Endothelial cell of umbilical vein (primary cell): ENCODE measurements at regions not wholly inside any gene's neighbourhood (a gene's known extent, or its start where the extent isn't known, plus 50 kb on each side); places are given as distances from the start of the nearest gene placed in this dataset.

ENCODE experiments used
- BruUV-seq: library from RNA; stranded (reverse); fragments of 400-500 nt; replicated peaks from 2 replicates; lab custom pipeline; 2021; lab: Mats Ljungman, UMichigan
- CTCF ChIA-PET: fragments of 300-600, 350-600 bp; sonication (Branson Sonifier 250); formaldehyde crosslinking; loops from one replicate; lab custom pipeline; 2021; ENCODE audit warnings: antibody characterized with exemption, inconsistent platforms; lab: Charles Lee
- POLR2A ChIA-PET: fragments of 300-600, 350-600 bp; sonication (Branson Sonifier 250); formaldehyde crosslinking; loops from one replicate; lab custom pipeline; 2021; ENCODE audit warnings: antibody characterized with exemption, inconsistent platforms; lab: Charles Lee
- DNase-seq: peaks from one replicate; pipeline ENCODE4 v3.0.0-alpha.2; 2011; ENCODE audit warnings: low read depth, low spot score
- FAIRE-seq: peaks from 2 replicates; lab custom pipeline; 2011; peaks lifted over from hg19 to GRCh38; lab: Jason Lieb, UNC
- H2AFZ ChIP-seq: 2 replicates; pipeline ENCODE4 v1.6.0; 2012; ENCODE audit warnings: low read depth, low read length, control low read depth, inconsistent platforms
- H3K27ac ChIP-seq: 2 replicates; pipeline ENCODE4 v1.5.1; 2011; ENCODE audit warnings: low read depth, mild to moderate bottlenecking, control low read depth, low read length, moderate library complexity; ENCODE audit not compliant: insufficient read depth
- H3K27me3 ChIP-seq, 2 experiments: 2 replicates each; pipeline versions ENCODE4 v1.6.0 to v1.6.1; 2011; ENCODE audit warnings: low read length in 2 of 2, mixed read lengths in 1 of 2; ENCODE audit not compliant: control insufficient read depth in 2 of 2, insufficient read depth in 2 of 2
- H3K36me3 ChIP-seq, 2 experiments: 2 replicates in 1 of 2; 3 replicates in 1 of 2; pipeline ENCODE4 v1.5.1; 2011; ENCODE audit warnings: low read length in 2 of 2, mild to moderate bottlenecking in 1 of 2, moderate library complexity in 1 of 2; ENCODE audit not compliant: control insufficient read depth in 2 of 2, insufficient read depth in 2 of 2; ENCODE audit errors: extremely low read depth in 1 of 2
- H3K4me1 ChIP-seq: 3 replicates; pipeline ENCODE4 v1.5.1; 2011; ENCODE audit warnings: mild to moderate bottlenecking, low read length; ENCODE audit not compliant: control insufficient read depth, insufficient read depth; ENCODE audit errors: extremely low read depth
- H3K4me2 ChIP-seq: 2 replicates; pipeline ENCODE4 v1.6.1; 2011; ENCODE audit warnings: low read length, control low read depth, mixed read lengths; ENCODE audit not compliant: insufficient read depth
- H3K4me3 ChIP-seq, 3 experiments: fragments of 200-600 bp in 1 of 3; sonication (generic), shearing (Covaris generic) in 1 of 3; replicated peaks in 1 of 3; 2 replicates each; pipeline ENCODE4 v1.5.1; 2011 to 2016; ENCODE audit warnings: control low read depth in 3 of 3, low read length in 3 of 3, mild to moderate bottlenecking in 2 of 3, inconsistent platforms in 1 of 3, low read depth in 1 of 3, moderate library complexity in 1 of 3; ENCODE audit not compliant: insufficient read depth in 1 of 3
- H3K79me2 ChIP-seq: 2 replicates; pipeline ENCODE4 v1.6.0; 2012; ENCODE audit warnings: low read length, inconsistent platforms; ENCODE audit not compliant: control insufficient read depth, insufficient read depth
- H3K9ac ChIP-seq: replicated peaks from 2 replicates; pipeline ENCODE3; 2011; ENCODE audit warnings: low read length, control low read depth; ENCODE audit not compliant: insufficient read depth; ENCODE audit errors: extremely low read depth
- H3K9me1 ChIP-seq: replicated peaks from 3 replicates; pipeline ENCODE4 v1.6.0; 2011; ENCODE audit warnings: mild to moderate bottlenecking, low read length; ENCODE audit not compliant: control insufficient read depth, insufficient read depth; ENCODE audit errors: extremely low read depth
- H3K9me3 ChIP-seq: replicated peaks from 2 replicates; pipeline ENCODE4 v1.5.1; 2012; ENCODE audit warnings: low read length, inconsistent platforms; ENCODE audit not compliant: control insufficient read depth, insufficient read depth
- H4K20me1 ChIP-seq: replicated peaks from 2 replicates; pipeline ENCODE3; 2011; ENCODE audit warnings: mild to moderate bottlenecking, low read length; ENCODE audit not compliant: control insufficient read depth, insufficient read depth; ENCODE audit errors: extremely low read depth
- CTCF ChIP-seq, 2 donors: IDR thresholded peaks; 1 replicate in 1 of 2; 2 replicates in 1 of 2; pipeline ENCODE4 v1.5.1; 2011; ENCODE audit warnings: low read length in 2 of 2, mild to moderate bottlenecking in 2 of 2, moderate library complexity in 2 of 2, control low read depth in 1 of 2, inconsistent platforms in 1 of 2, low read depth in 1 of 2; ENCODE audit not compliant: insufficient read depth in 1 of 2; ENCODE audit errors: extremely low read depth in 1 of 2
- EZH2 ChIP-seq: IDR thresholded peaks from 2 replicates; pipeline ENCODE4 v1.6.1; 2012; ENCODE audit warnings: borderline replicate concordance, low read depth, mild to moderate bottlenecking, moderate library complexity, low read length, inconsistent platforms; ENCODE audit not compliant: severe bottlenecking
- FOS ChIP-seq: IDR thresholded peaks from 2 replicates; pipeline ENCODE4 v1.6.1; 2011; ENCODE audit warnings: mild to moderate bottlenecking, low read length, moderate library complexity, borderline replicate concordance; ENCODE audit not compliant: insufficient read depth
- GATA2 ChIP-seq: IDR thresholded peaks from 2 replicates; pipeline ENCODE4 v1.7.0; 2011; ENCODE audit warnings: low read depth, mild to moderate bottlenecking, moderate library complexity, mixed read lengths, low read length; ENCODE audit not compliant: insufficient read length, insufficient read depth
- JUN ChIP-seq: IDR thresholded peaks from 2 replicates; pipeline ENCODE4 v1.6.1; 2011; ENCODE audit warnings: borderline replicate concordance, low read depth; ENCODE audit not compliant: insufficient read length, insufficient read depth
- MAX ChIP-seq: IDR thresholded peaks from 2 replicates; pipeline ENCODE4 v1.6.1; 2011; ENCODE audit not compliant: insufficient read depth, insufficient read length
- MYC ChIP-seq: IDR thresholded peaks from one replicate; pipeline ENCODE4 v1.6.1; 2011; ENCODE audit warnings: mild to moderate bottlenecking, low read depth, low read length
- POLR2A ChIP-seq: IDR thresholded peaks from 2 replicates; pipeline ENCODE4 v1.6.1; 2012; ENCODE audit warnings: low read depth, mild to moderate bottlenecking, control low read depth, low read length
- POLR2AphosphoS5 ChIP-seq: IDR thresholded peaks from 2 replicates; pipeline ENCODE4 v1.6.1; 2012; ENCODE audit warnings: low read depth, mild to moderate bottlenecking, control low read depth, low read length, moderate library complexity; ENCODE audit not compliant: insufficient read depth
- dilution Hi-C: fragments of 300-500 bp; cut with MboI; formaldehyde crosslinking; loops from one replicate; pipeline ENCODE4 v1.15.0; 2019; ENCODE audit warnings: low sequenced_read_pairs; ENCODE audit not compliant: extremely low pct_ligation_motif_present
- intact Hi-C: fragments of 100-400 bp; cut with micrococcal nuclease; formaldehyde crosslinking; loops from one replicate; pipeline ENCODE4 v1.10.0; 2022

GRCh38 chr15:100818927-100819326 lies 60.7 kb upstream of the ALDH1A3 start:
- H3K9me1 ChIP-seq = no peaks in the 10 kb centered on the region
- dilution Hi-C loops = no loop called here
- ChIA-PET CTCF (no interaction called here), POLR2A (no interaction called here)
- no peaks in the 10 kb centered on the region for H3K9me3 ChIP-seq
- no peak for TF ChIP-seq FOS
- no peak for TF ChIP-seq MAX
- no peak for TF ChIP-seq POLR2AphosphoS5
- intact Hi-C loops = no loop called here
- no peaks in the 10 kb centered on the region for H3K4me1 ChIP-seq
- FAIRE-seq = no peak
- no TSS peak for BruUV-seq
- H3K79me2 ChIP-seq = no peaks in the 10 kb centered on the region
- no peak overlapping the region for H3K9ac ChIP-seq
- peaks cover 0 to 2% of the 10 kb centered on the region in 2 experiments for H3K27me3 ChIP-seq
- no peak overlapping the region for H3K27ac ChIP-seq
- no peak overlapping the region for H3K4me2 ChIP-seq
- no peak overlapping the region for H3K4me3 ChIP-seq
- H3K36me3 ChIP-seq = no peaks in the 10 kb centered on the region
- no peak overlapping the region for H2AFZ ChIP-seq
- no peaks in the 10 kb centered on the region for H4K20me1 ChIP-seq
- no peak for DNase-seq

- POLR2A ChIA-PET = no interaction called here
- Histone ChIP-seq H3K9me3 (no peaks in the 10 kb centered on the region), H3K4me2 (no peak overlapping the region), H3K4me1 (peaks cover 3% of the 10 kb centered on the region), H3K9me1 (no peaks in the 10 kb centered on the region), H3K79me2 (no peaks in the 10 kb centered on the region), H3K4me3 (no peak overlapping the region), H3K9ac (no peak overlapping the region), H3K36me3 (no peaks in the 10 kb centered on the region), H2AFZ (no peak overlapping the region), H3K27me3 (peaks cover 0 to 2% of the 10 kb centered on the region in 2 experiments), H3K27ac (no peak overlapping the region), H4K20me1 (no peaks in the 10 kb centered on the region)
- no TSS peak for BruUV-seq
- CTCF ChIA-PET = no interaction called here
- no peak for FAIRE-seq
- dilution Hi-C loops (no loop called here), intact Hi-C loops (no loop called here)
- no peak for DNase-seq
- TF ChIP-seq JUN = no peak
- TF ChIP-seq GATA2 = no peak
- TF ChIP-seq MYC = no peak
- TF ChIP-seq POLR2AphosphoS5 = no peak
- TF ChIP-seq EZH2 = no peak
- no peak for TF ChIP-seq CTCF (IDR thresholded peaks at IDR 0.05; ENCODE audit: extremely low read depth in 1 of 2, insufficient read depth in 1 of 2, low read depth in 1 of 2, low read length in 2 of 2)
- TF ChIP-seq FOS = no peak
- TF ChIP-seq POLR2A = no peak
- no peak for TF ChIP-seq MAX
Measured at GRCh38 chr15:100820528-100820927, 59.1 kb upstream of the ALDH1A3 start.
